A673 (cell line): ENCODE measurements at regions not wholly inside any gene's neighbourhood (a gene's known extent, or its start where the extent isn't known, plus 50 kb on each side); places are given as distances from the start of the nearest gene placed in this dataset.

Experiments
- EZH2 ChIP-seq: fragments of 200-600 bp; sonication (generic); IDR thresholded peaks from 2 replicates; pipeline ENCODE4 v1.6.1; 2017; ENCODE audit warnings: borderline replicate concordance, low read depth, mild to moderate bottlenecking, mixed read lengths, antibody characterized with exemption, low read length; ENCODE audit not compliant: poor library complexity, severe bottlenecking
- TF ChIP-seq, protein P1 (sequence below): fragments of 300-800, 200-600 bp; sonication (generic); conservative IDR thresholded peaks from 2 replicates; pipeline ENCODE4 v1.5.1; 2017; ENCODE audit warnings: low read depth, mild to moderate bottlenecking, antibody characterized with exemption, low read length, moderate library complexity, mixed read lengths

DNA sequence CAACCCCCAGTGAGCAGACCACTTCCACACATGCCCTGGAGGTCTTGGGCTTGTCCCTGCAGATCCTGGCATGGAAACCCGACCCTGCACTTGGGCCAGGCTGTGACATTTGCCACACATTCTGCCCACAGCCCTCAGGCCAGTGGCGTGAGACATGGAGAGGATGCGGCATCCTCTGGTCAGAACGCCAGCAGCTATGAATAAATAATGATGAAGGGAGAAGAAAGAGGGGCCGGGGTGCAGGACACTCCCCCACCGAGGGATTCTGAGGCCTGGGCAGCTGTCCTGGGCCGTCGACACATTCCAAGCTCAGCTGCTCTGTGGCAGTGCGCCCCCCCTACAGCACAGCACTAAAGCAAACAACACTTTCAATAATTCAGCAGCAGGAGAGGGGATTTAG, 148.8 kb downstream of the ENGASE start:
- TF ChIP-seq, protein P1, sequence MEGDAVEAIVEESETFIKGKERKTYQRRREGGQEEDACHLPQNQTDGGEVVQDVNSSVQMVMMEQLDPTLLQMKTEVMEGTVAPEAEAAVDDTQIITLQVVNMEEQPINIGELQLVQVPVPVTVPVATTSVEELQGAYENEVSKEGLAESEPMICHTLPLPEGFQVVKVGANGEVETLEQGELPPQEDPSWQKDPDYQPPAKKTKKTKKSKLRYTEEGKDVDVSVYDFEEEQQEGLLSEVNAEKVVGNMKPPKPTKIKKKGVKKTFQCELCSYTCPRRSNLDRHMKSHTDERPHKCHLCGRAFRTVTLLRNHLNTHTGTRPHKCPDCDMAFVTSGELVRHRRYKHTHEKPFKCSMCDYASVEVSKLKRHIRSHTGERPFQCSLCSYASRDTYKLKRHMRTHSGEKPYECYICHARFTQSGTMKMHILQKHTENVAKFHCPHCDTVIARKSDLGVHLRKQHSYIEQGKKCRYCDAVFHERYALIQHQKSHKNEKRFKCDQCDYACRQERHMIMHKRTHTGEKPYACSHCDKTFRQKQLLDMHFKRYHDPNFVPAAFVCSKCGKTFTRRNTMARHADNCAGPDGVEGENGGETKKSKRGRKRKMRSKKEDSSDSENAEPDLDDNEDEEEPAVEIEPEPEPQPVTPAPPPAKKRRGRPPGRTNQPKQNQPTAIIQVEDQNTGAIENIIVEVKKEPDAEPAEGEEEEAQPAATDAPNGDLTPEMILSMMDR: no peak
- no peak for TF ChIP-seq EZH2
